Transverse colon (tissue), 4 donors: ENCODE measurements at regions not wholly inside any gene's neighbourhood (a gene's known extent, or its start where the extent isn't known, plus 50 kb on each side); places are given as distances from the start of the nearest gene placed in this dataset.
A peak's percentile ranks its signal among the peaks of the same experiment; 100 is the strongest.
"Not testable (repeated sequence)": the region's sequence is repeated elsewhere in the genome, so short reads cannot be mapped to it uniquely, and the experiment has no call there.

ENCODE experiments used
- DNase-seq: peaks from one replicate; pipeline ENCODE4 v3.0.0-alpha.2; 2019
- H3K27ac ChIP-seq, 4 donors: fragments of 200-600 bp; sonication (generic); 2 replicates each; pipeline ENCODE4 v1.5.1; 2016 to 2018; ENCODE audit warnings: inconsistent platforms in 4 of 4
- H3K27me3 ChIP-seq: fragments of 200-600 bp; sonication (generic); 2 replicates; pipeline ENCODE4 v1.5.1; 2017; ENCODE audit warnings: inconsistent platforms
- H3K36me3 ChIP-seq, 4 donors: fragments of 200-600 bp; sonication (generic); 2 replicates each; pipeline ENCODE4 v1.5.1; 2017 to 2019; ENCODE audit warnings: inconsistent platforms in 4 of 4
- H3K4me1 ChIP-seq, 4 donors: fragments of 200-600 bp; sonication (generic); 2 replicates each; pipeline ENCODE4 v1.5.1; 2017 to 2020; ENCODE audit warnings: inconsistent platforms in 4 of 4
- H3K4me3 ChIP-seq, 4 donors: fragments of 200-600 bp; sonication (generic); 1 replicate in 1 of 4; 2 replicates in 3 of 4; pipeline versions ENCODE4 v1.5.1 to v1.6.1; 2017 to 2019; ENCODE audit warnings: inconsistent platforms in 4 of 4
- H3K9me3 ChIP-seq, 2 donors: fragments of 200-600 bp; sonication (generic); 2 replicates each; pipeline ENCODE4 v1.5.1; 2017 to 2019; ENCODE audit warnings: inconsistent platforms in 2 of 2
- CTCF ChIP-seq, 5 experiments: fragments of 200-600 bp in 3 of 5; fragments of 450-650 bp in 2 of 5; sonication (generic) in 3 of 5; IDR thresholded peaks; 1 replicate in 2 of 5; 2 replicates in 3 of 5; pipeline ENCODE4 v1.5.1; 2016 to 2017; ENCODE audit warnings: antibody characterized with exemption in 5 of 5, inconsistent platforms in 3 of 5, mild to moderate bottlenecking in 2 of 5, moderate library complexity in 1 of 5
- WGBS, 2 donors: methylation state at CpG; one replicate each; pipeline ENCODE4 v1.1.5; 2018; ENCODE audit warnings: low coverage in 1 of 2; 5-methylcytosine and 5-hydroxymethylcytosine counted together
- in situ Hi-C, 4 donors: fragments of 200-750 bp; cut with MboI; loops; one replicate each; pipeline versions ENCODE4 v1.15.0 to v1.15.1; 2017; ENCODE audit warnings: low sequenced_read_pairs in 3 of 4, low pct_ligation_motif_present in 1 of 4, low pct_unique_long_range_greater_than_20kb in 1 of 4
- intact Hi-C: fragments of 100-400 bp; cut with DNase I; formaldehyde crosslinking; loops from one replicate; pipeline ENCODE4 v1.15.1; 2023; ENCODE audit warnings: low total_unique reads

DNA sequence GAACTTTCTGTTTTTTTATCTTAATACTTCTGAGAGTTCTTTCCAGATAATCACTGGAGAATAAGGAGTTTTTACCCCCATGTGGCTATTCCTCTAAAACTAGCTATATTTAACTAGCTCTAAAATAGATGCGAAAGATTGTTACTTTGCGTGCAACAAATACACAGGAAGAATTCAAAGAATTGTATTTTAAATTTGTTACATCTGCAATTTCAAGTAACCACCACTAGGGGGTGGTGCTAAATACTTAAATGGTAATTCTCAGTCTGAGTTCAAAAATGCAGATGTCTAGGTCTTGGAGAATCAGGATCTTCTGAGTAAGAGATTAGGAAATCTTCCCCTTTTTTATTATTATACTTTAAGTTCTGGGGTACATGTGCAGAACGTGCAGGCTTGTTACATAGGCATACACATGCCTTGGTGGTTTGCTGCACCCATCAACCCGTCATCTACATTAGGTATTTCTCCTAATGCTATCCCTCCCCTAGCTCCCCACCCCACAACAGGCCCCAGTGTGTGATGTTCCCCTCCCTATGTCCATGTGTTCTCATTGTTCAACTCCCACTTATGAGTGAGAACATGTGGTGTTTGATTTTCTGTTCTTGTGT, 346.9 kb downstream of the GOLGA6L6 start:
- H3K9me3 ChIP-seq, in situ Hi-C loops, H3K36me3 ChIP-seq, H3K27me3 ChIP-seq, intact Hi-C loops, DNase-seq, H3K27ac ChIP-seq, H3K4me3 ChIP-seq, H3K4me1 ChIP-seq: not testable (repeated sequence)
- peak in 2 of 5 experiments; percentile 23 to 44 for TF ChIP-seq CTCF (IDR thresholded peaks at IDR 0.05)
- WGBS, 2 donors: 74 to 76% methylated on average over 4 of the region's 4 CpGs

DNA sequence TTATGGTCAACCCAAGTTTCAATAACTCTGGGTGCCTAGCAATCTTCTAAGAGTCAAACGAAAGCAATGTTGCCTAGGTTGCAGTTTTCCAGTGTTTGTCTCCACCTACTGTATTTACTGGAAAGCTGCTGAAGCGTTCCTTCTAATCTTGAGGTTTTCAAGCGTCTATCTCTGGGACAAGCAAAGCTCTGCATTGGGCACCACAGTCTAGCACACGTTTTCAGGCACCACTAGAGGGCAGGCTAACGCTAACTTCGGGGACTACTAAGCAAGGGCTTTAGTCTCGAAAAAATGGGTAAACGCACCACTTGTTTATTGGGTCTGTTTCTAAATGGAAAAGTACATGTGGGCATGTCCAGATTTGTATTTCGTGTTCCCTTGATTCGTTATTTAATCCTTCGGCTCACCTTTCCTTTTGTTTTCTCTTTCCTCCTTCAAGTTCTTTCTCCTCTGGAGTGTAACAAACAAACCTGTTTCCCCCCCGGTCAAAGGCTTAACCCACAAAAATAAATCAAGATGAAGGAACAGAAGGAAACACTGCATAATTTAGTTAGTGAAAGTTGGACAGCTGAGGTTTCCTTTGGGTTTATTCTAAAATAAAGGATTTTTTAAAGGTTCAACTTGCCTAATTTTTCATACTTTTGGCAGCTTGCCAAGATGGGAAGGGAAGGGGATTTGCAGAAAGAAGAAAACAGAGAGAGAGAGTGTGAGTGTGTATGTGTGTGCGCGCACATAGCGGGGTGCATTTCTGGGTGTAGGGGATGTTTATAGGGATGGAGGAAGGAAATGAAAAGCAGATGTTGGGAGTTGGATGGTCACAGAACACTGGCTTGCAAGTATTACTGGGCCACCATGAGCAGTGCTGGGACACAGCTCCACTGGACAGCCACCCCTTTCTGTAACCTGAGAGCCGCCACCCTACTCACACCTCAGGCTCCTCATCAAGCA, 348.3 kb downstream of the GOLGA6L6 start:
- H3K9me3 ChIP-seq, H3K27ac ChIP-seq, H3K4me3 ChIP-seq, intact Hi-C loops, H3K27me3 ChIP-seq, H3K4me1 ChIP-seq, H3K36me3 ChIP-seq, in situ Hi-C loops: not testable (repeated sequence)
- 47 to 54% methylated on average over 16 of the region's 16 CpGs for WGBS, 2 donors
- TF ChIP-seq CTCF (IDR thresholded peaks at IDR 0.05): peak in 3 of 5 experiments; percentile 13 to 40 (median 24)
- DNase-seq: peak; percentile 15

GRCh38 chr15:20191508-20192125, 350.0 kb downstream of the GOLGA6L6 start:
- H3K4me1 ChIP-seq, intact Hi-C loops, H3K27me3 ChIP-seq, in situ Hi-C loops, H3K36me3 ChIP-seq, H3K4me3 ChIP-seq, H3K27ac ChIP-seq, DNase-seq, H3K9me3 ChIP-seq: not testable (repeated sequence)
- WGBS, 2 donors: 62 to 69% methylated on average over 6 of the region's 6 CpGs

- not testable (repeated sequence) for H3K27ac ChIP-seq
These were observed 353.0 kb downstream of the GOLGA6L6 start for GRCh38 chr15:20188611-20189010.

DNA sequence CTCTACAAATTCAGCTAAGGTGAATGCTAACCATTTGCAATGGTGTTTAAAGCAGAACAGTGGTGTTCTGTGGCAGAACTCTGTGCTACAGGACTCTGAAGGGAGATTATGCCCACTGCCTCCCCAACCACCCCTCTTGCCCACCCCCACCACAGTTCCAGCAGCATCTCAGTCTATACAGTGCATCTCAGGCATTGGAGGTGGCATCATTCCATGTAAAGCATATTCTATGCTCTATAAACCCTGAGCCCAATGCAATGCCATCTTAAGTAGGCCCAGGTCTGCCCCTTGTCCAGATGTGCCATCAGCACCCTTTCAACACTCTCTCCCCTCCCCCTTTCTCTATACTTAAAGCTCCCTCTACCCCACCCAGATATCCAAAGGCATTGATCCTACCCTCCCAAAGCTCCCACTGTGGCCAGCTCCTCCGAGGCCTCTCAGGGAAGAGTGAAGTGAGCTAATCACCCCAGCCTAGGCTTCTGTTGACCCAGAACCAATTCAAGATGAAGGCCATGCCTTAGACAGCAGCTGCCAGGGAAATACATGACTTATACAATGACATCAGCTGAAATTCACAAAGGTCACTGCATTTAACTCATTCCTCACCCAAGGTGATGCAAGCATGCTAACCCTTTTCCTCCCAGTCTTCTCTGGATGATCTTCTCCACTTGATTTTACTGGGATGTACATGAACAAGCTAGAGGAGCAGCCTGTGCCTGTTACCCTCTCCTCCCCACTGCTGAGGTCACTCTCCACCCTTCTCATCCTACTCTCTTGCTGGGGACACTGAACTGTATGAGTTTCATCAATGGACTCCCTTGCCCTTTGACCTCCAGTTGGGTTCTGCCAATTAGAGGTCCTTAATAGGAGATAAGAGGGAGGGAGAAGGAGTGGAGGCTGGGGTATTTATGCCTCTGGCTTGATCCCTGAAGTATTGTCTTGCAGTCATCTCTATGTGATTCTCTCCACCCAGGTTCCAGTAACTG, 353.9 kb downstream of the GOLGA6L6 start:
- H3K36me3 ChIP-seq, H3K9me3 ChIP-seq, in situ Hi-C loops, H3K27me3 ChIP-seq, DNase-seq, intact Hi-C loops, H3K4me1 ChIP-seq, H3K27ac ChIP-seq, H3K4me3 ChIP-seq: not testable (repeated sequence)
- WGBS, 2 donors: 50 to 72% methylated on average over 1 of the region's 1 CpG

More at GRCh38 chr15:20188611-20189010, 353.0 kb downstream of the GOLGA6L6 start:
- 48 to 52% methylated on average over 4 of the region's 4 CpGs for WGBS, 2 donors
- intact Hi-C loops, H3K4me3 ChIP-seq, H3K4me1 ChIP-seq, H3K9me3 ChIP-seq, in situ Hi-C loops, H3K27me3 ChIP-seq, DNase-seq, H3K36me3 ChIP-seq: not testable (repeated sequence)

DNA sequence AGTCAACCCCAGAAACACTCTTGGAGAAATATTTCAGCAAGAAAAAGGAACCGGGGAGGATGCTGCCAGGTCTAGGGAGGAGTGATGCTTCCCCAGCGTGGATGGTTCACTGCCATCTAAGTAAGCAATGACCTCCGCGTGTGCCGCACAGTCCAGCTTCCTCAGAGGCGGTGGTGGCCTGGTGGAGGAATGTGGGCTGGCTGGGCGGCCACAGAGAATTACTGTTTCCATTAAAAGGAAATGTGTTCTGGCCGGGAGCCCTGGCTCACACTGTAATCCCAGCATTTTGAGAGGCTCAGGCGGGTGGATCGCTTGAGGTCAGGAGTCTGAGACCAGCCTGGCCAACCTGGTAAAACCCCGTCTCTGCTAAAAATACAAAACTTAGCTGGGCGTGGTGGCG, 356.7 kb downstream of the GOLGA6L6 start:
- H3K4me1 ChIP-seq, H3K27ac ChIP-seq, intact Hi-C loops, H3K4me3 ChIP-seq, H3K9me3 ChIP-seq, DNase-seq, in situ Hi-C loops, H3K36me3 ChIP-seq, H3K27me3 ChIP-seq: not testable (repeated sequence)
- WGBS, 2 donors: 81% methylated on average over 5 of the region's 13 CpGs; no CpG with 5 or more reads in 1 of the 2 donors

DNA sequence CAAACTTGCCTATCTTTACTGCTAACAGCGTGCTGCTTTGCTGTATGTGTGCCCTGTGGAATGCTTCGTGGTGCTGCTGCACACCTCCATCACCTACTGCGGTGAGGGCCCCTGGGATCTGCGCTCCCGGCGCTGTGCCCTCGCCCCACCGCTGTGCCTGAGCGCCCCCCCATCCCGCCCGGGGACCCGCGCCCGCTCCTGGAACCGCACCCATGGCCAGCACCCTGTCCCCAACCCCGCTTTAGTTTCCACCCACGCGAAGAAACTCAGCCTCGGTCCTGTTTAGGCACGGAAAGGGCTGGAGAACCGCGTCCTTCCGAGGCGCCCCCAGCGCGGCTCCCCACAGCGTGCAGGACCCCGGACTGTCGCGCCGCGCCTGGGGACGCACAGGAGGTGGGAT, 373.4 kb downstream of the GOLGA6L6 start:
- in situ Hi-C loops, DNase-seq, H3K27ac ChIP-seq, H3K27me3 ChIP-seq, H3K36me3 ChIP-seq, H3K9me3 ChIP-seq, H3K4me3 ChIP-seq, intact Hi-C loops, H3K4me1 ChIP-seq: not testable (repeated sequence)
- 78 to 83% methylated on average over 3 to 14 of the region's 33 CpGs for WGBS, 2 donors

DNA sequence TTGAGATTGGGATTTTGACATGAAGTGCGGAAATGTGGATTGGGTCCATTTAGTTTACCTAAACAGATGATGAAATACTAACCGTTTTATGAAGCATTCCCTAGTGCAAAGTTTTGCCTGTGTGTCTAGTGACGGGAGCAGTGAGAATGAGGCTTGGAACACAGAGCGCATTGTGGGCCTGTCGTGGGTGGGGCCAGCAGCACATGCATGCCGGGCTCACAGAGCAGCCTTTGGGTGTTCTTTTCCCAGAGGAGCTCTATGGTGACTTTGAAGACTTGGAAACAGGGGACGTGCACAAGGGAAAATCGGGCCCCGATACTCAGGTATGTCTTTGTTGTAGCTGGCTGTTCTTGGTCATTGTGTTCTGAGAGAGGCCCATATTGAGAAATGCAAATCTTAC, 388.1 kb downstream of the GOLGA6L6 start:
- H3K9me3 ChIP-seq, in situ Hi-C loops, H3K27ac ChIP-seq, H3K27me3 ChIP-seq, intact Hi-C loops, H3K36me3 ChIP-seq, H3K4me3 ChIP-seq, DNase-seq, H3K4me1 ChIP-seq: not testable (repeated sequence)
- WGBS, 2 donors: 84% methylated on average over 6 of the region's 9 CpGs; no CpG with 5 or more reads in 1 of the 2 donors
